NCI-H146 treated with DMSO at 0.1 percent for 48 hours (cell line): ENCODE measurements at regions not wholly inside any gene's neighbourhood (a gene's known extent, or its start where the extent isn't known, plus 50 kb on each side); places are given as distances from the start of the nearest gene placed in this dataset.

Experiments used
- DNase-seq: peaks from one replicate; lab custom pipeline; 2025; ENCODE audit not compliant: unreplicated experiment; lab: John Stamatoyannopoulos, UW

GRCh38 chr1:221804303-221804702 lies 62.4 kb upstream of the DUSP10 start:
- no peak for DNase-seq

GRCh38 chr1:221801773-221802516 lies 60.1 kb upstream of the DUSP10 start:
- no peak for DNase-seq

- no peak for DNase-seq
These were observed 59.4 kb upstream of the DUSP10 start for GRCh38 chr1:221801251-221801661.

GRCh38 chr1:221800831-221801230 lies 58.9 kb upstream of the DUSP10 start:
- no peak for DNase-seq

GRCh38 chr1:221797506-221797905 lies 55.6 kb upstream of the DUSP10 start:
- DNase-seq, result no peak

GRCh38 chr1:221796700-221797099 lies 54.8 kb upstream of the DUSP10 start:
- DNase-seq, result no peak

GRCh38 chr1:221795380-221795779 lies 53.5 kb upstream of the DUSP10 start:
- no peak for DNase-seq

GRCh38 chr1:221794935-221795334 lies 53.0 kb upstream of the DUSP10 start:
- no peak for DNase-seq

- no peak for DNase-seq
These were observed 52.3 kb upstream of the DUSP10 start for GRCh38 chr1:221794079-221794670.

GRCh38 chr1:221793439-221794078 lies 51.7 kb upstream of the DUSP10 start:
- no peak for DNase-seq

GRCh38 chr1:221791846-221792245 lies 50.0 kb upstream of the DUSP10 start:
- DNase-seq, result no peak
